ENCODE measurements at regions not wholly inside any gene's neighbourhood (a gene's known extent, or its start where the extent isn't known, plus 50 kb on each side); places are given as distances from the start of the nearest gene placed in this dataset.

DNA sequence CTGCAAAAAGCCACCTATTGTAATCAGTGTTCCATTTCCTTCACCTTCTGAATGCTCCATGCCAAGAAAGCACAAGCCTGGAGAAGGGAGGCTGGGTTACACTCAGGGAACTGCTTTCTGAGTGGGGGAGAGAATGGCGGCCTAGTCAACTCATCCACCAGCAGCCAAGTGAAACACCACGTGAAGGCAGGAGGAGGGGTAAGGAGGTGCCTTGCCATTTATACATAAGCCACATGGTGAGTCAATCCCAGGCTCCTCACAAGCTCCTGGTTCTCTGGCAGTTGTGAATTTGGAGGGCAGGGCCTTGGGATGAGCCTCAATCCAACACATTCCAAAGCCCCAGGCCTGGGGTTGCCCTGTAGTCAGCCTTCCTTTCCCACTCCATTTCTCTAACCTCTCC, 149.4 kb downstream of the CD24 start:
- no peak for TF ChIP-seq YY1 (IDR thresholded peaks at IDR 0.05; ENCODE audit: low read depth)
- no peak for TF ChIP-seq TAF1 (IDR thresholded peaks at IDR 0.05; ENCODE audit: low read depth)
- no peak for TF ChIP-seq EP300 (IDR thresholded peaks at IDR 0.05; ENCODE audit: borderline replicate concordance)
- TF ChIP-seq, protein P1, sequence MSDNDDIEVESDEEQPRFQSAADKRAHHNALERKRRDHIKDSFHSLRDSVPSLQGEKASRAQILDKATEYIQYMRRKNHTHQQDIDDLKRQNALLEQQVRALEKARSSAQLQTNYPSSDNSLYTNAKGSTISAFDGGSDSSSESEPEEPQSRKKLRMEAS (IDR thresholded peaks at IDR 0.05) = no peak
- no peak for TF ChIP-seq CREB1 (IDR thresholded peaks at IDR 0.05; ENCODE audit: low read depth)
- TF ChIP-seq RAD21 (IDR thresholded peaks at IDR 0.05; ENCODE audit: low read depth) = no peak
- TF ChIP-seq EGR1 (IDR thresholded peaks at IDR 0.05) = no peak
- TF ChIP-seq FOXM1 (IDR thresholded peaks at IDR 0.05; ENCODE audit: borderline replicate concordance, low read depth) = no peak
- TF ChIP-seq, protein P2, sequence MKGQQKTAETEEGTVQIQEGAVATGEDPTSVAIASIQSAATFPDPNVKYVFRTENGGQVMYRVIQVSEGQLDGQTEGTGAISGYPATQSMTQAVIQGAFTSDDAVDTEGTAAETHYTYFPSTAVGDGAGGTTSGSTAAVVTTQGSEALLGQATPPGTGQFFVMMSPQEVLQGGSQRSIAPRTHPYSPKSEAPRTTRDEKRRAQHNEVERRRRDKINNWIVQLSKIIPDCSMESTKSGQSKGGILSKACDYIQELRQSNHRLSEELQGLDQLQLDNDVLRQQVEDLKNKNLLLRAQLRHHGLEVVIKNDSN (IDR thresholded peaks at IDR 0.05) = no peak
- no peak for TF ChIP-seq NFIC (IDR thresholded peaks at IDR 0.05)
- no peak for TF ChIP-seq TCF12 (IDR thresholded peaks at IDR 0.05; ENCODE audit: low read depth)

DNA sequence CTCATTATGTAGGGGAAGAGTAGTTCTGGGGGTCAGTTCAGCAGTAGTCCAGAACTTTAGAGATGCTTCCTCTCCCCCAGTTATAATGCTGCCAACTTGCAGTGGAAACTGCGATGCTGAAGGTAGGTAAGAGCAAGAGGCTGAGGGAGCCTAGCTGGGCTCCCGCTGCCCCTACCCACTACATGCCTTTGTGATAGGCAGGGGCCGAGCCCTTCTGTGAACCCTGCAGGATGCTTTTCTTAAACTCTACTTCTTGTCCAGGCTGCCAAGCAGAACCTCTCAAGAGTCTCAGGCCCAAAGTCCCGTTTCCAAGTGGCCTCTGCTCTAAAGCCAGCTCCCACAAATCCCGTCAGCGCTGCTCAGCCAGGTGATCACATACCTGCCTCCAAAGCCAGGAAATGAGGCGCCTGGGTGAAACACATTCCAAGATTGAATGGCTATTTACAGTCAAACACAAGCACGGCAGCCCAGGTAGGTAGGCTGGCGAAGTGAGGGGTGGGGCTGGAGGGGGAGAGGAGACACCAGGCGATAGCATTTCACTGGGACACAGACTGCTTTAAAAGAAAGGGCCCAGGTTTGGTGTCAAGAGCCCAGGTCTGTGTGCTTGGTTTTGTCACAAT, 150.7 kb downstream of the CD24 start:
- TF ChIP-seq, protein P2 (IDR thresholded peaks at IDR 0.05) = no peak
- no peak for TF ChIP-seq RAD21 (IDR thresholded peaks at IDR 0.05; ENCODE audit: low read depth)
- no peak for TF ChIP-seq CREB1 (IDR thresholded peaks at IDR 0.05; ENCODE audit: low read depth)

DNA sequence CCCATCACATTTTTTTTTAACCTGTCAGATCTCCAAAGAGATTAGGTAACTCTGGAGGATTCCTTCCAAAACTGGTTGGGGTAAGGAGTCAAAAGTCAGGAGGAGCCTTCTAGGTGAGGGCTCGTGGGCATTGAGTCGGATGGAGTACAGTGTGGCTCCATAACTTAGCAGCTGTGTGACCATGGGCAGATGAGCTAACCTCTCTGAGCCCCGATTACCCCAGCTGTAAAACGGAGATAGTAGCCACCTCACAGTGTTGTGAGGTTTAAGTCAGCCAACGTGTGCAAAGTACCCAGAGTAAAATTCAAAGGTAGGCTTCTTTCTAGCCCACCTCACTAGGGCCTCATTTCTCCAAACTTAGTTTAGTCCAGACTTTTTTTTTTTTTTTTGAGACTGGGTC, 151.5 kb downstream of the CD24 start:
- no peak for TF ChIP-seq NFIC (IDR thresholded peaks at IDR 0.05)
- TF ChIP-seq RAD21 (IDR thresholded peaks at IDR 0.05; ENCODE audit: low read depth) = no peak
- TF ChIP-seq TAF1 (IDR thresholded peaks at IDR 0.05; ENCODE audit: low read depth) = no peak
- no peak for TF ChIP-seq CREB1 (IDR thresholded peaks at IDR 0.05; ENCODE audit: low read depth)
- no peak for TF ChIP-seq YY1 (IDR thresholded peaks at IDR 0.05; ENCODE audit: low read depth)
- no peak for TF ChIP-seq FOXM1 (IDR thresholded peaks at IDR 0.05; ENCODE audit: borderline replicate concordance, low read depth)

DNA sequence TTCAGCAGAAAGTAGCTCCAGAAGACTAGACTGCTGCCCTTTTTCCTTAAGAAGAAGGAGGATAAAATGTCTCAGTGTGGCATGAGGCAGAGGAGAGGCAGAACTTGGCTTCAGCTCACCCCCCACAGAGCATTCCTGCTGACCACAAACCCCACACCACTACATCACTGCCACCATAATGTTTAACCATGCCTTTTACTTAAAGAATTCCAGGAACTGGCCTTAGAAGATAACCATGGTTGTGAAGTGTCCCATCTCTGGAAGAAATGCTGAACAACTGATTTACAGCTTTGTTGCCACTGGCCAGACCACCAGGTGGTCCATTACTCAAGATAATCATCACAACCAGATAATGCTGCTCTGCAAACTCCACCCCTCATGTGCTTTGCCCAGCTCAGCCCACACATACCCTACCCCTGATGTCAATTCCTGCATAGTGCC, 154.1 kb downstream of the CD24 start:
- no peak for TF ChIP-seq RAD21 (IDR thresholded peaks at IDR 0.05; ENCODE audit: low read depth)
- no peak for TF ChIP-seq EGR1 (IDR thresholded peaks at IDR 0.05)
- TF ChIP-seq EP300 (IDR thresholded peaks at IDR 0.05; ENCODE audit: borderline replicate concordance) = no peak
- no peak for TF ChIP-seq CEBPB (IDR thresholded peaks at IDR 0.05)
- no peak for TF ChIP-seq FOXM1 (IDR thresholded peaks at IDR 0.05; ENCODE audit: borderline replicate concordance, low read depth)
- TF ChIP-seq, protein P3, sequence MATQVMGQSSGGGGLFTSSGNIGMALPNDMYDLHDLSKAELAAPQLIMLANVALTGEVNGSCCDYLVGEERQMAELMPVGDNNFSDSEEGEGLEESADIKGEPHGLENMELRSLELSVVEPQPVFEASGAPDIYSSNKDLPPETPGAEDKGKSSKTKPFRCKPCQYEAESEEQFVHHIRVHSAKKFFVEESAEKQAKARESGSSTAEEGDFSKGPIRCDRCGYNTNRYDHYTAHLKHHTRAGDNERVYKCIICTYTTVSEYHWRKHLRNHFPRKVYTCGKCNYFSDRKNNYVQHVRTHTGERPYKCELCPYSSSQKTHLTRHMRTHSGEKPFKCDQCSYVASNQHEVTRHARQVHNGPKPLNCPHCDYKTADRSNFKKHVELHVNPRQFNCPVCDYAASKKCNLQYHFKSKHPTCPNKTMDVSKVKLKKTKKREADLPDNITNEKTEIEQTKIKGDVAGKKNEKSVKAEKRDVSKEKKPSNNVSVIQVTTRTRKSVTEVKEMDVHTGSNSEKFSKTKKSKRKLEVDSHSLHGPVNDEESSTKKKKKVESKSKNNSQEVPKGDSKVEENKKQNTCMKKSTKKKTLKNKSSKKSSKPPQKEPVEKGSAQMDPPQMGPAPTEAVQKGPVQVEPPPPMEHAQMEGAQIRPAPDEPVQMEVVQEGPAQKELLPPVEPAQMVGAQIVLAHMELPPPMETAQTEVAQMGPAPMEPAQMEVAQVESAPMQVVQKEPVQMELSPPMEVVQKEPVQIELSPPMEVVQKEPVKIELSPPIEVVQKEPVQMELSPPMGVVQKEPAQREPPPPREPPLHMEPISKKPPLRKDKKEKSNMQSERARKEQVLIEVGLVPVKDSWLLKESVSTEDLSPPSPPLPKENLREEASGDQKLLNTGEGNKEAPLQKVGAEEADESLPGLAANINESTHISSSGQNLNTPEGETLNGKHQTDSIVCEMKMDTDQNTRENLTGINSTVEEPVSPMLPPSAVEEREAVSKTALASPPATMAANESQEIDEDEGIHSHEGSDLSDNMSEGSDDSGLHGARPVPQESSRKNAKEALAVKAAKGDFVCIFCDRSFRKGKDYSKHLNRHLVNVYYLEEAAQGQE (IDR thresholded peaks at IDR 0.05; ENCODE audit: low read depth) = no peak
- no peak for TF ChIP-seq YY1 (IDR thresholded peaks at IDR 0.05; ENCODE audit: low read depth)

DNA sequence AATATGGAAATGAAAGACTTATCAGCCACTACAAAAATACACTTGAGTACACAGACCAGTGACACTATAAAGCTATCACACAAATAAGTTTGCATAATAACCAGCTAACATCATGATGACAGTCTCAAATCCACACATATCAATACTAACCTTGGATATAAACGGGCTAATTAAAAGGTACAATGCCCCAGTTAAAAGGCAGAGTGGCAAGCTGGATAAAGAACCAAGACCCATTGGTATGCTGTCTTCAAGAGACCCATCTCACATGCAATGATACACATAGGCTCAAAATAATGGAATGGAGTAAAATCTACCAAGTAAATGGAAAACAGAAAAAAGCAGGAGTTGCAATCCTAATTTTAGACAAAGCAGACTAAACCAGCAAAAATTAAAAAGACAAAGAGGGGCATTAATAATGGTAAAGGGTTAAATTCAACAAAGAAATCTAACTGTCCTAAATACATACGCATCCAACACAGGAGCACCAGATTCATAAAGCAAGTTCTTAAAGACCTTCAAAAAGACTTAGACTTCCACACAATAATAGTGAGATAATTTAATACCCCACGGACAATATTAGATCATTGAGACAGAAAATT, 163.3 kb downstream of the CD24 start:
- TF ChIP-seq, protein P1 (IDR thresholded peaks at IDR 0.05) = no peak
- TF ChIP-seq ZBTB7A (IDR thresholded peaks at IDR 0.05; ENCODE audit: low read depth) (no peak), NFIC (IDR thresholded peaks at IDR 0.05) (no peak)

DNA sequence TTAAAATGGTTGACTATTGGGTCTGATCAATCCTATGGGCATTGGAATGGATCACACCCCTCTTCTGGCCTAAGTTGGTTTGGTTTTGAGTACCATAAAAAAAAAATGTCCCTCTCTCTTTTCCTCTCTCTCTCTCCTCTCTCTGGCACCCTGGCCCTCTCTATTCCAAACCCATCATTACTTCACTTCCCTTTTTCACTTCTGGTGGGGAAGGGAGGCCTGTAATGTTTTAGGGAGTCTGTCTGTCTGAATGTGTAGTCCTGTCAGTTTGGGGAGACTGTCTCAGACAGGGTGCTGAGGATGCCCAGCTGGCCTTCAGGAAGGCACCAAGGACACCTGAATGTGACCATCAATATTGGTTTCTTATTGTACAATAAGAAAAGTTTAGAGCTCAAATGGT, 165.8 kb downstream of the CD24 start:
- TF ChIP-seq CEBPB (IDR thresholded peaks at IDR 0.05) (no peak), FOXM1 (IDR thresholded peaks at IDR 0.05; ENCODE audit: borderline replicate concordance, low read depth) (no peak), YY1 (IDR thresholded peaks at IDR 0.05; ENCODE audit: low read depth) (no peak), CREB1 (IDR thresholded peaks at IDR 0.05; ENCODE audit: low read depth) (no peak)
- TF ChIP-seq, protein P2 (IDR thresholded peaks at IDR 0.05) = no peak
- TF ChIP-seq, protein P3 (IDR thresholded peaks at IDR 0.05; ENCODE audit: low read depth) = no peak

All from Ishikawa (cell line).